ENCODE measurements at regions not wholly inside any gene's neighbourhood (a gene's known extent, or its start where the extent isn't known, plus 50 kb on each side); places are given as distances from the start of the nearest gene placed in this dataset.
"Not testable (repeated sequence)": the region's sequence is repeated elsewhere in the genome, so short reads cannot be mapped to it uniquely, and the experiment has no call there.

GRCh38 chr3:152682477-152682876 lies 152.5 kb upstream of the P2RY1 start:
- no peaks in the 10 kb centered on the region for H3K9me3 ChIP-seq
- no peaks in the 10 kb centered on the region for H3K36me3 ChIP-seq
- H3K4me1 ChIP-seq, result no peaks in the 10 kb centered on the region
- TF ChIP-seq POLR2A (IDR thresholded peaks at IDR 0.05) (no peak), CTCF (IDR thresholded peaks at IDR 0.05) (no peak)
- no peak overlapping the region for H3K27ac ChIP-seq
- no peak for DNase-seq
- H3K4me3 ChIP-seq, result no peak overlapping the region
- no peaks in the 10 kb centered on the region for H3K27me3 ChIP-seq
- intact Hi-C loops (cut with DNase I), result no loop called here

GRCh38 chr3:152683521-152683999 lies 151.4 kb upstream of the P2RY1 start:
- H3K9me3 ChIP-seq, result no peaks in the 10 kb centered on the region
- no peaks in the 10 kb centered on the region for H3K27me3 ChIP-seq
- no peaks in the 10 kb centered on the region for H3K4me1 ChIP-seq
- intact Hi-C loops (cut with DNase I), result no loop called here
- no peak overlapping the region for H3K27ac ChIP-seq
- TF ChIP-seq POLR2A (IDR thresholded peaks at IDR 0.05), result no peak
- TF ChIP-seq CTCF (IDR thresholded peaks at IDR 0.05), result no peak
- 79 to 98% methylated on average over 4 to 6 of the region's 9 CpGs for WGBS, 2 donors
- no peaks in the 10 kb centered on the region for H3K36me3 ChIP-seq
- H3K4me3 ChIP-seq, result no peak overlapping the region
- no peak for DNase-seq

GRCh38 chr3:152684279-152684678 lies 150.7 kb upstream of the P2RY1 start:
- H3K27ac ChIP-seq, result no peak overlapping the region
- H3K4me1 ChIP-seq, result no peaks in the 10 kb centered on the region
- no peaks in the 10 kb centered on the region for H3K36me3 ChIP-seq
- DNase-seq, result no peak
- no peaks in the 10 kb centered on the region for H3K27me3 ChIP-seq
- no peaks in the 10 kb centered on the region for H3K9me3 ChIP-seq
- 67% methylated on average over 1 of the region's 1 CpG; no CpG with 5 or more reads in 1 of the 2 donors for WGBS, 2 donors
- H3K4me3 ChIP-seq, result no peak overlapping the region
- TF ChIP-seq POLR2A (IDR thresholded peaks at IDR 0.05) (no peak), CTCF (IDR thresholded peaks at IDR 0.05) (no peak)
- intact Hi-C loops (cut with DNase I), result no loop called here

GRCh38 chr3:152688313-152688712 lies 146.6 kb upstream of the P2RY1 start:
- Histone ChIP-seq H3K4me3 (no peak overlapping the region), H3K27me3 (no peaks in the 10 kb centered on the region), H3K27ac (no peak overlapping the region), H3K4me1 (no peaks in the 10 kb centered on the region), H3K36me3 (no peaks in the 10 kb centered on the region), H3K9me3 (no peaks in the 10 kb centered on the region)
- intact Hi-C loops (cut with DNase I), result no loop called here
- no peak for TF ChIP-seq POLR2A (IDR thresholded peaks at IDR 0.05)
- TF ChIP-seq CTCF (IDR thresholded peaks at IDR 0.05), result no peak
- WGBS, 2 donors, result 20 to 60% methylated on average over 3 to 4 of the region's 5 CpGs
- DNase-seq, result no peak

- H3K27ac ChIP-seq; DNase-seq; H3K4me3 ChIP-seq; H3K27me3 ChIP-seq; H3K9me3 ChIP-seq; H3K36me3 ChIP-seq; intact Hi-C loops (cut with DNase I): not testable (repeated sequence)
- WGBS, 2 donors, result 63 to 93% methylated on average over 2 of the region's 2 CpGs
- peaks cover 0 to 18% (median 1%) of the 10 kb centered on the region in 3 donors for H3K4me1 ChIP-seq
Observed at GRCh38 chr3:152692326-152692725, 142.6 kb upstream of the P2RY1 start.

- 83 to 100% methylated on average over 1 of the region's 1 CpG for WGBS, 2 donors
- H3K27me3 ChIP-seq; H3K27ac ChIP-seq; H3K4me3 ChIP-seq; intact Hi-C loops (cut with DNase I); H3K9me3 ChIP-seq; DNase-seq; H3K36me3 ChIP-seq: not testable (repeated sequence)
- H3K4me1 ChIP-seq, result peaks cover 0 to 20% (median 3%) of the 10 kb centered on the region in 3 donors
Observed at GRCh38 chr3:152693521-152694250, 141.2 kb upstream of the P2RY1 start.

Measured in esophagus squamous epithelium (tissue), 5 donors.